Heart right ventricle (tissue), 16 donors: ENCODE measurements at regions not wholly inside any gene's neighbourhood (a gene's known extent, or its start where the extent isn't known, plus 50 kb on each side); places are given as distances from the start of the nearest gene placed in this dataset.

ENCODE experiments used
- ATAC-seq, 8 donors: fragments of 200-7000 bp; cut with Tn5 transposase; one replicate each; pipeline ENCODE4 v1.9.1; 2020; ENCODE audit warnings: mild to moderate bottlenecking in 8 of 8, moderate library complexity in 8 of 8, moderate number of reproducible peaks in 1 of 8
- DNase-seq, 2 donors: peaks; one replicate each; pipeline ENCODE4 v3.0.0-alpha.2; 2020
- H3K27ac ChIP-seq, 10 donors: fragments of 200-600 bp; sonication (generic) in 2 of 10; one replicate each; pipeline versions ENCODE4 v1.5.0 to v1.8.0; 2020 to 2022; ENCODE audit warnings: mild to moderate bottlenecking in 3 of 10
- H3K27me3 ChIP-seq, 7 donors: fragments of 200-600 bp; one replicate each; pipeline ENCODE4 v1.8.0; 2021 to 2022; ENCODE audit warnings: mild to moderate bottlenecking in 2 of 7
- H3K36me3 ChIP-seq, 9 donors: fragments of 200-600 bp; sonication (generic) in 1 of 9; one replicate each; pipeline versions ENCODE4 v1.5.0 to v1.8.0; 2020 to 2022; ENCODE audit warnings: mild to moderate bottlenecking in 2 of 9
- H3K4me1 ChIP-seq, 9 donors: fragments of 200-600 bp; sonication (generic) in 1 of 9; one replicate each; pipeline versions ENCODE4 v1.5.0 to v1.8.0; 2020 to 2022; ENCODE audit warnings: mild to moderate bottlenecking in 4 of 9
- H3K4me3 ChIP-seq, 10 donors: fragments of 200-600 bp; sonication (generic) in 2 of 10; one replicate each; pipeline versions ENCODE4 v1.5.0 to v1.8.0; 2020 to 2022; ENCODE audit warnings: mild to moderate bottlenecking in 7 of 10, moderate library complexity in 2 of 10
- H3K9me3 ChIP-seq, 11 donors: fragments of 200-600 bp in 10 of 11; sonication (generic) in 2 of 11; one replicate each; pipeline versions ENCODE4 v1.5.0 to v1.8.0; 2013 to 2022; ENCODE audit warnings: mild to moderate bottlenecking in 2 of 11, control low read depth in 1 of 11, moderate library complexity in 1 of 11
- CTCF ChIP-seq, 9 donors: fragments of 200-600 bp; sonication (generic) in 2 of 9; IDR thresholded peaks; one replicate each; pipeline versions ENCODE4 v1.5.0 to v1.8.0; 2021 to 2022; ENCODE audit warnings: antibody characterized with exemption in 9 of 9, mild to moderate bottlenecking in 5 of 9, moderate library complexity in 1 of 9
- WGBS, 2 donors: extraction: QIAGEN DNeasy Blood & Tissue Kit; methylation state at CpG; one replicate each; pipeline ENCODE4 v1.1.7; 2013; ENCODE audit warnings: inconsistent platforms in 1 of 2; 5-methylcytosine and 5-hydroxymethylcytosine counted together
- intact Hi-C, 10 donors: fragments of 100-400 bp; cut with DNase I; formaldehyde crosslinking; loops; one replicate each; pipeline versions ENCODE4 v1.11.1 to v1.14.2; 2022
- donor health status: Arrhythmogenic right ventricular cardiomyopathy.
- donor health status: ischemic (EF 13 %, LVEDD 7.1; RV severe dilation, severe dysfunction).
- donor health status: healthy with polysubstance abuse.
- donor health status: DM: no; HTN: yes; CAD: no.
- donor health status: DM: no; HTN: no; CAD: no.
- donor health status: ischemic (EF 25% LVEDD 6.9; RV normal size, moderate dysfunction).
- donor health status: ischemic (EF 25% LVEDD 5.7; RV mildly dilated, moderate dysfunction).
- donor health status: healthy.
- donor health status: DM: yes; HTN: yes; CAD: no.
- donor health status: Ischemic cardiomyopathy.
- donor health status: ischemic (EF 35%, LVEDD 5.7; RV mildly dilated, moderate dysfunction).
- donor health status: nonischemic (EF 11% LVEDD 7.7; RV severe dilation, severe dysfunction).
- donor health status: DM: yes; HTN: yes; CAD: no.
- donor health status: PGD.
- donor health status: ischemic (EF 29% LVEDD 5.4; RV normal size, mild dysfunction).
- donor health status: nonischemic (EF 23%, LVEDD 6.1; RV moderate dilation, normal function).

GRCh38 chr14:98959410-98959809 is 312.6 kb downstream of the BCL11B start:
- no peak for DNase-seq
- WGBS, 2 donors = 69 to 73% methylated on average over 6 of the region's 6 CpGs
- TF ChIP-seq CTCF (IDR thresholded peaks at IDR 0.05) = no peak

GRCh38 chr14:98959958-98960616 is 311.9 kb downstream of the BCL11B start:
- Histone ChIP-seq H3K4me1 (peaks cover 0 to 7% (median 0%) of the 10 kb centered on the region in 9 donors), H3K27ac (no peak overlapping the region), H3K4me3 (no peak overlapping the region), H3K9me3 (no peaks in the 10 kb centered on the region), H3K36me3 (no peaks in the 10 kb centered on the region), H3K27me3 (peaks cover 0 to 40% (median 20%) of the 10 kb centered on the region in 7 donors)
- WGBS, 2 donors = 67 to 73% methylated on average over 12 of the region's 12 CpGs
- TF ChIP-seq CTCF (IDR thresholded peaks at IDR 0.05) = no peak
- ATAC-seq (no peak), DNase-seq (no peak)
- intact Hi-C loops = no loop called here

More at GRCh38 chr14:98959410-98959809, 312.6 kb downstream of the BCL11B start:
- Histone ChIP-seq H3K4me3 (no peak overlapping the region), H3K9me3 (no peaks in the 10 kb centered on the region), H3K4me1 (peaks cover 0 to 7% (median 0%) of the 10 kb centered on the region in 9 donors), H3K27ac (no peak overlapping the region), H3K27me3 (peaks cover 0 to 40% (median 20%) of the 10 kb centered on the region in 7 donors), H3K36me3 (no peaks in the 10 kb centered on the region)
- intact Hi-C loops = no loop called here
- no peak for ATAC-seq

- intact Hi-C loops = no loop called here
- H3K27ac ChIP-seq = no peak overlapping the region
- peaks cover 0 to 7% (median 0%) of the 10 kb centered on the region in 9 donors for H3K4me1 ChIP-seq
- no peak for ATAC-seq
- TF ChIP-seq CTCF (IDR thresholded peaks at IDR 0.05) = no peak
- WGBS, 2 donors = 81 to 84% methylated on average over 7 of the region's 7 CpGs
- H3K36me3 ChIP-seq = no peaks in the 10 kb centered on the region
- H3K4me3 ChIP-seq = no peak overlapping the region
- no peak for DNase-seq
- H3K27me3 ChIP-seq = peaks cover 0 to 40% (median 20%) of the 10 kb centered on the region in 7 donors
- no peaks in the 10 kb centered on the region for H3K9me3 ChIP-seq
Observed at GRCh38 chr14:98960617-98961013, 311.4 kb downstream of the BCL11B start.

- no peak for ATAC-seq
- Histone ChIP-seq H3K4me1 (peaks cover 0 to 7% (median 0%) of the 10 kb centered on the region in 9 donors), H3K9me3 (no peaks in the 10 kb centered on the region), H3K4me3 (no peak overlapping the region), H3K27me3 (peaks cover 0 to 40% (median 20%) of the 10 kb centered on the region in 7 donors), H3K27ac (no peak overlapping the region), H3K36me3 (no peaks in the 10 kb centered on the region)
- no peak for TF ChIP-seq CTCF (IDR thresholded peaks at IDR 0.05)
- DNase-seq = no peak
- WGBS, 2 donors = 82 to 88% methylated on average over 4 of the region's 4 CpGs
- intact Hi-C loops = no loop called here
Observed at GRCh38 chr14:98961191-98961590, 310.8 kb downstream of the BCL11B start.
